Activated CD4-positive, alpha-beta T cell treated with anti-CD3 and anti-CD28 coated beads, Interleukin-2, amount 50 U/mL, for 24 hours (primary cell): ENCODE measurements at regions not wholly inside any gene's neighbourhood (a gene's known extent, or its start where the extent isn't known, plus 50 kb on each side); places are given as distances from the start of the nearest gene placed in this dataset.

ENCODE experiments used
- DNase-seq, 2 donors: peaks; one replicate each; pipeline ENCODE4 v3.0.0-alpha.2; 2020; ENCODE audit warnings: low read depth in 1 of 2, low spot score in 1 of 2

- DNase-seq: no peak
Observed at GRCh38 chrX:22325096-22325495, 52.4 kb downstream of the CBLL2 start.

GRCh38 chrX:22329783-22330182 is 57.1 kb downstream of the CBLL2 start:
- no peak for DNase-seq

- DNase-seq: no peak
Observed at GRCh38 chrX:22338740-22339139, 66.0 kb downstream of the CBLL2 start.

DNA sequence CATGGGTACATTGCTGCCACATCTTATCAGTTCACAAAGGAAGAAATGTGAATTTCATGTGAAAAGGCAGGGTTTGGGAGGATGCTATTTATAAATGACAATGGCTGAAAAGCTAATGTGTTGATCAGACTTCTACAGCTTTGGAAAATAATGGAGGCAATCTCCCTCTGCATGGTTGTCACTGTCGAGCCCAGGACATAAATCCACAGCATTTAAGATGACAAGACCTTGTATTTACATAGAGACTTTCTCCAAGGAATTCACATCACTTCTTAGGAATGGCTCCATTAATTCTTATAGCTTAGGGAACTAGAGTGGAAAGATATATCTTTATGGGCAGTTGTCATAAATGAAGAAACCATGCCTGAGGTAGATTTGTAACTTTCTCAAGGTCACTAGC is 66.7 kb downstream of the CBLL2 start:
- no peak for DNase-seq

DNA sequence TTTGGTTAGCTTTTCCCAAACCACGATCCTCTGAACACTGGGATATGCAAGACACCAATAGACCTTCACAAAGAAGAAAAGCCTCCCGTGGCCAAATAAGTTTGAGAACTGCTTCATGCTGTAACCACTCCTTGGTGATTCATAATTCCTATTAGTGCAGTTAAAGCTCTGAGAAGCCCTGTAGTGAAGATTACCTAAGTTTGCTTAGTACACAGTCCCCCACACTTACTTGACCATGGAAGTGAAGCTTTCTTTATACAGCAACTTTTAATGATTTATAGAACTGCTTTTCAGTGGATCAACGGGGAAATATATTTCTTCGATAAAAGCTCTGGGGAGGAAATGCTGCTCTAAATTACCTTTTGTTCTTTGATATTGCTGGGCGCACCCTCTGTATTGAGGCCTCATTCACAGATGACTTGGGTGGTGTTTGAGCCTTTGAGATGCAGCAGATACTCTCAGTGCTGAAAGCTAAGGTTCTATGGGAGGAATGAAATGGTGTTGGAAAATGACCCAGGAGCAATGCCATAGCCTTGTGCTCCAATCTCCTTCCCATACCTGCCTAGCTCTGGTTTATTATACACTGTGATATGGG is 67.4 kb downstream of the CBLL2 start:
- no peak for DNase-seq

GRCh38 chrX:22343192-22343591 is 70.5 kb downstream of the CBLL2 start:
- no peak for DNase-seq

GRCh38 chrX:22345884-22346283 is 73.2 kb downstream of the CBLL2 start:
- DNase-seq: no peak

GRCh38 chrX:22347491-22347890 is 74.8 kb downstream of the CBLL2 start:
- no peak for DNase-seq

DNA sequence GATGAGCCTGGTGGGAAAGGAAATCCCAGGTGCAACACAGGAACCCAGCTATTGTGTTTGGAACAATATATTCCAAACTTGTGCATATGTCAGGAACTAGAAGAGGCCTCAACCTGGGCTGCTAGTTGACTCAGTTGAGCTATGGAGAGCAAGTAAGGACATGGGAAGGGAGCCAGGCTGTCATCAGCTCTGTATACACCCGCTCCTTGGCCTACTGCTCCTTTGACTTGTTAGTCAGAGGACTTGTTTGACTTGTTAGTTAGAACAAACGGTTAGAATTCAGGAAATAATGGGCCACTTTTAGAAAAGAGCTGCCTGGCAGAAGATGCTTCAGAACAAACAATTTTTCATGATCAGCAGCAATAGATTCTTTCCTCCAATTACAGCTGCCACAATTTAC is 76.4 kb downstream of the CBLL2 start:
- DNase-seq: no peak

DNA sequence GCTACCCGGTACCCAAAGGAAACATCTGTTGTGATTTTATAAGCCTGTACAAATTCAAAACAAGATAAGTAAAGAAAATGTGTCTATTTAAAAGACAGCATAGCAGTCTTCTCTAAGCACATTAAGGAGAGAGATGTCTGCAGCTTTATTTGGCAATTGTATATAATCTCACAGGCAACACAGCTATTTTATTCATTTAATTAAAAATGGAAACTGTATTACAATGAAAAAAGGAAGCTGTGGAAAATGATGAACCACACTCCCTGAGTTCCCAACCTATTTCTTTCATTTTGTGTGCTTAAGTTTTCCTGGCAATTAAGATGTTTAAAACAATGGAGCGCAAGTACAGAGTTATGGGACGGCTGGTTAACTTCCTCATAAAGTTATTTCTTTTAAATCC is 78.4 kb downstream of the CBLL2 start:
- DNase-seq: no peak

DNA sequence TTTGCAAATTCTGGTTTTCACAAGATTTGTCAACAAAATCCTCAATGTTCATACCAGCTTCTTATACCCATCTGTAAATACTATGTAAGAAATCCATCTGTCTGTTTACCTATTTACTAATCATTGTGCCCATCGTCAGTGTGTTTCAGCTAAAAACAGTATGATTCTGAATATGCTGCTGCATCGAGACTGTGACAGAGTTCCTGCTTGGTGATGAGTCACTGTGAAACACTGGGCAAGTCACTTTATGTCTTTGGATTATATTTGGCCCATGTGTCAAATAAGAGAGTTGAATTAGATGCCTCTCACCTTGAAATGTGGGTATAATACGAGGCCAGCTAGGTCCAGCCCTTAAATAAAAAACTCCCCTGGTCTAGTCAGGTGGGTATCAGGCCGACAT is 79.3 kb downstream of the CBLL2 start:
- no peak for DNase-seq

DNA sequence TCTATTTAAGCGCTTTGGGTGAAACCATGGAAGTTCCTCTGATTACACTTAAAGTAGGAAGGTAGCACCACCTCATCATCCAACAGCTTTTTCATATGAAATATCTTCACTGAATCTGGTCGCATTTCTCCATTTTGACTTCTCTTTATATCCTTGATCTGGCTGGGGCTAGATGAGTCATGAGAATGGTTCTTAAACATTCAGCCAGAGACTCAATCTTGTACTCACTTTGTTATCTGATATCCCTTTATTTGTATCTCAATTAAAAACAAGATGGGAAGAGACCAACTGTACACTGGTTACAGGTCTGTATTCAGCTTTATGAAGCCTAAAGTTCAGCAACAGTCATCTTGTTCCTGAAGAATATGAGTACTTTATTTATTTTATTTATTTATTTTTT is 84.9 kb downstream of the CBLL2 start:
- no peak for DNase-seq

DNA sequence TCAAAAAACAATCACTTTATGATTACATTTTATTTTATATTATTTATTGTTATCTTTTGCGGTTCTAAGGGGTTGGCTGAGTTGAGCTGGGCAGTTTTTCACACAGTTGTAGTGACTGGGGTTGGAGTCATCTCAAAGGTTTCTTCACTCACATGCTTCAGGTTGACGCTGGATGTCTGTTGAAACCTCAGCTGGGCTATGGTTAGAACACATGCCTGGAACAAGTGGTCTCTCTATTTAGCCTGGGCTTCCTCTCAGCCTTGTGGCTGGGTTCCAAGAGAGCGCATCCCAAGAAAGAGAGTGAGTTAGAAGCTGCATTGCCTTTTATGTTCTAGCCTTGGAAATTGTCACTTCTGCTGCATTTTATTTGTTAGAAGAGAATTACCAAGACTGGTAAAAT is 87.4 kb downstream of the CBLL2 start:
- no peak for DNase-seq

DNA sequence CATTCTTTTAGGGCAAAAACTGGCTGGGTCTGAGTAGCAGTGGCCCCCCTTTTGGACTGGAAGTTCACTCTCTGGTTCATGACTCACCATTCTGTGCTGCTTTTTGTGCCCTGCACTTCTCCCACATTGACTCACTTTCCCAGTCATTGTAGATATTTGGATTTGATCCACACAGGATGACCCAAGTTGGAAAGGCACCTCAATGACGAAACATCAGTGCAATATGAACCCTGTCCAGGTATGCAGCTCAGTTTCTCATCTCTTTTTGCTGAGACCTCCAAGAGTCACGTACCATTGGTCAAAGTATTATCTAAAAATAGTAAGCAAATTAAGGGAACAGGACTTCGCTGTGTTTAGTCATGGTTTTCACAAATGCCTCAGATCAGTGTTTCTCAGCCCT is 92.7 kb downstream of the CBLL2 start:
- DNase-seq: no peak

- DNase-seq: no peak
Observed at GRCh38 chrX:22366166-22366702, 93.5 kb downstream of the CBLL2 start.

DNA sequence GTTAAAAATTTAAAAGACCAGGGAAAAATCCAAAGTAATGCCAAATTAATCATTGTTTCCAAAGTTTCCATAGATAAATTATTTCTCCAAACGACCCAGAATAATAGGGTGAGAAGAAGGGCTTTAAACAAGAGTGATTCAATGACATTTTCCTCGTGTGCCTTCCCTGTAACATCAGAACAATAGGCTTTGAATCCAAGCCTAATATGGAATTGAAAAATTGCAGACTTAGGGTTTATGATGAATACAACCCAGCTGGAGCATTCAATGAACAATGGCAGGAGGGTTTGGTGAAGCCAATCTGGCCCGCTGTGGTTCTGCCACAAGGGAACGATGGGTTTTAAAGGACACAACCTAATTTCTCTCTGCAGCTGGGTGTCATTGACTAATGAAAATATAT is 94.2 kb downstream of the CBLL2 start:
- no peak for DNase-seq

DNA sequence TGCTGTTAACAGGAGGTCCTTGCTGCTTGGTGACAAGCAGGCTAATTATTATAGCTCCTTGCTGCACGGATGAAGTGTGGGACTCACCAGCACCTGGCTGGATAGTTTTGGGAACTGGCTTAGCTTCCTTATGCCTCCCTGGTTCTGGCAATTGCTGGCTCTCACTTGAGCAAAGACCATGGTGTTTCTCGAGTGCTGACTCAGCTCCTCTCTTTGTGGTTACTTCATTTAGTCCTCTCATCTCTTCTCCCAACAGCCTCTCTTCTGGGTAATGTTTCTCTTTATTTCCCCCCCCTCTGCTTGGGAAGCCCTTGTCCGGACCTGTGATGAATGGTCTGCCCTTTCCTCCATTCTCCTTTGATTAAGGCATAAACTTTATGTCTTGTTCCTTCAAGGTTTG is 100.4 kb downstream of the CBLL2 start:
- DNase-seq: no peak

- DNase-seq: no peak
Observed at GRCh38 chrX:22373766-22374165, 101.1 kb downstream of the CBLL2 start.

- DNase-seq: no peak
Observed at GRCh38 chrX:22376369-22376768, 103.7 kb downstream of the CBLL2 start.

DNA sequence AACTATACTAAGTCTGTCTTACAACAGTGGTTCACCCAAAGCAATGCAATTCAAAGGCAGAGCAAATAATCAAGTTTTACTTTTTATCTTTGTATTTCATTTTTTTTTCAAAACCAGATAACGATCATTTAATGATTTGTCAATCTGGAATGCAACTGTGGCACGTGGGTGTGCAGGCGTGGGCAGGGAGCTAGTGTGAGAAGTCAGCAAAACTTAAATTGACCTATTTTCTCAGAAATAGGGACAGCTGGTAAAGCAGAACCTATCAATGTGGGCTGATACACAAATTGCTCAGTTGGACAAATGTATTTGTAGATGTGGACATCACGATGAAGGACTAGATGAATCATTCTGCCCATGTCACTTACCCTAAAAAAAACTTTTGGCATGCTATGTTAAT is 105.6 kb downstream of the CBLL2 start:
- DNase-seq: no peak

DNA sequence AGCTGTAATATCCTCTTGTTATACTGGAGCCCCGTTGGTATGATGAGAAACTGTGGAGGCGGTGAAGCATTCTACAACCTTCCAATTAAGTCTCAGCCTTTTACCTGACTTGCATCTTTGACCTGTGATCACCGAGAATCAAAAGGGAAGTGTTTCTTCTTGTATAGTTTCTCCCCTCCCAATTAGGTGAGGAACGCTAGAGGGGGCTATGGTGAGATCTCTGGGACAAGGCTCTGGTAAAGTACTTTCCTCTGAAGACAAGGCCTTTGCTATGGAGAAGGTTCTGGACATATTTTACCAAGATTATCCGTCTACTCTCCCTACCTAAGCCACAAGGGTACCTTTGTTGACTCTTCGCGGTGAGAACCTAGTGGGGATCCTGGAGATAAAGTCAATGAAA is 111.3 kb downstream of the CBLL2 start:
- no peak for DNase-seq

- no peak for DNase-seq
Observed at GRCh38 chrX:22389556-22390179, 117.0 kb downstream of the CBLL2 start.
